SK-N-SH treated with all-trans-retinoic acid at 6 μM for 48 hours (cell line): ENCODE measurements at regions not wholly inside any gene's neighbourhood (a gene's known extent, or its start where the extent isn't known, plus 50 kb on each side); places are given as distances from the start of the nearest gene placed in this dataset.
"Not testable (repeated sequence)": the region's sequence is repeated elsewhere in the genome, so short reads cannot be mapped to it uniquely, and the experiment has no call there.

ENCODE experiments used
- CREB5 ChIP-seq: fragments of 250-450 bp; sonication (Bioruptor Pico); IDR thresholded peaks from 2 replicates; pipeline ENCODE4 v1.5.1; 2020; ENCODE audit warnings: low read depth, mild to moderate bottlenecking, moderate library complexity
- CSRNP3 ChIP-seq: fragments of 250-450 bp; sonication (Bioruptor Pico); IDR thresholded peaks from 2 replicates; pipeline ENCODE4 v1.5.1; 2021; ENCODE audit warnings: mild to moderate bottlenecking, moderate library complexity
- ISL1 ChIP-seq: fragments of 250-450 bp; sonication (Bioruptor Pico); IDR thresholded peaks from 2 replicates; pipeline ENCODE4 v2.1.2; 2022; ENCODE audit warnings: mild to moderate bottlenecking, moderate library complexity
- OSR1 ChIP-seq: fragments of 250-450 bp; sonication (Bioruptor Pico); IDR thresholded peaks from 2 replicates; pipeline ENCODE4 v1.8.0; 2022; ENCODE audit warnings: moderate library complexity, mild to moderate bottlenecking, inconsistent platforms
- PATZ1 ChIP-seq: fragments of 250-450 bp; sonication (Bioruptor Pico); IDR thresholded peaks from 2 replicates; pipeline ENCODE4 v1.8.0; 2020; ENCODE audit warnings: mild to moderate bottlenecking, moderate library complexity, borderline replicate concordance
- PPARA ChIP-seq: fragments of 250-450 bp; sonication (Bioruptor Pico); IDR thresholded peaks from 2 replicates; pipeline ENCODE4 v1.5.0; 2020; ENCODE audit warnings: mild to moderate bottlenecking, borderline replicate concordance
- TCF4 ChIP-seq: fragments of 250-450 bp; sonication (Bioruptor Pico); IDR thresholded peaks from 2 replicates; pipeline ENCODE4 v1.8.0; 2021; ENCODE audit warnings: mild to moderate bottlenecking, moderate library complexity, borderline replicate concordance
- ZC3H10 ChIP-seq: fragments of 250-450 bp; sonication (Bioruptor Pico); IDR thresholded peaks from 2 replicates; pipeline ENCODE4 v1.5.1; 2021; ENCODE audit warnings: mild to moderate bottlenecking, moderate library complexity
- ZFP3 ChIP-seq: fragments of 250-450 bp; sonication (Bioruptor Pico); IDR thresholded peaks from 2 replicates; pipeline ENCODE4 v1.5.0; 2020; ENCODE audit warnings: mild to moderate bottlenecking, moderate library complexity
- ZFP30 ChIP-seq: fragments of 450-650 bp; formaldehyde crosslinking; IDR thresholded peaks from 2 replicates; pipeline ENCODE4 v1.5.0; 2022; ENCODE audit warnings: mild to moderate bottlenecking, moderate library complexity
- ZNF565 ChIP-seq: fragments of 450-650 bp; formaldehyde crosslinking; conservative IDR thresholded peaks from 2 replicates; pipeline ENCODE4 v1.5.0; 2020; ENCODE audit warnings: low read depth, mild to moderate bottlenecking, moderate library complexity
- ZNF70 ChIP-seq: fragments of 450-650 bp; formaldehyde crosslinking; IDR thresholded peaks from 2 replicates; pipeline ENCODE4 v1.5.0; 2020; ENCODE audit warnings: mild to moderate bottlenecking, moderate library complexity
- ZNF8 ChIP-seq: fragments of 450-650 bp; formaldehyde crosslinking; IDR thresholded peaks from 2 replicates; pipeline ENCODE4 v1.5.0; 2020; ENCODE audit warnings: mild to moderate bottlenecking, moderate library complexity

- TF ChIP-seq ZNF8 (CRISPR knock-in tag); ZFP3; ISL1 (CRISPR knock-in tag); OSR1; ZC3H10 (CRISPR knock-in tag); ZNF565; ZFP30 (CRISPR knock-in tag); ZNF70 (CRISPR knock-in tag); TCF4 (CRISPR knock-in tag); CSRNP3 (CRISPR knock-in tag); PATZ1 (CRISPR knock-in tag); CREB5; PPARA (CRISPR knock-in tag): not testable (repeated sequence)
Measured at GRCh38 chr18:14973421-14973820, 225.4 kb downstream of the ANKRD30B start.
